Suprapubic skin (tissue), 4 donors: ENCODE measurements at regions not wholly inside any gene's neighbourhood (a gene's known extent, or its start where the extent isn't known, plus 50 kb on each side); places are given as distances from the start of the nearest gene placed in this dataset.

ENCODE experiments used
- EP300 ChIP-seq: sonication (generic); formaldehyde crosslinking; IDR thresholded peaks from one replicate; pipeline ENCODE4 v1.6.1; 2017; ENCODE audit warnings: antibody characterized with exemption
- POLR2AphosphoS5 ChIP-seq, 3 donors: sonication (generic); formaldehyde crosslinking; IDR thresholded peaks; one replicate each; pipeline ENCODE4 v1.6.1; 2017; ENCODE audit warnings: antibody characterized with exemption in 3 of 3

GRCh38 chr13:87820241-87820640, 149.1 kb downstream of the SLITRK5 start:
- TF ChIP-seq EP300 = no peak
- no peak for TF ChIP-seq POLR2AphosphoS5 (IDR thresholded peaks at IDR 0.05)
